NT2/D1 (cell line): ENCODE measurements at regions not wholly inside any gene's neighbourhood (a gene's known extent, or its start where the extent isn't known, plus 50 kb on each side); places are given as distances from the start of the nearest gene placed in this dataset.
"Not testable (repeated sequence)": the region's sequence is repeated elsewhere in the genome, so short reads cannot be mapped to it uniquely, and the experiment has no call there.

Experiments
- DNase-seq: peaks from one replicate; pipeline ENCODE4 v3.0.0-alpha.2; 2011; ENCODE audit warnings: low read depth, low spot score
- H3K27me3 ChIP-seq: 2 replicates; pipeline ENCODE4 v1.6.0; 2011; ENCODE audit warnings: mild to moderate bottlenecking; ENCODE audit not compliant: insufficient read length, insufficient read depth
- H3K36me3 ChIP-seq: 2 replicates; pipeline ENCODE4 v1.6.1; 2011; ENCODE audit warnings: mild to moderate bottlenecking, low read length, mixed read lengths; ENCODE audit not compliant: insufficient read depth, insufficient read length
- H3K4me1 ChIP-seq: 2 replicates; pipeline ENCODE4 v1.5.1; 2011; ENCODE audit not compliant: insufficient read depth, insufficient read length
- H3K4me3 ChIP-seq: 2 replicates; pipeline ENCODE4 v1.5.1; 2011; ENCODE audit warnings: low read depth; ENCODE audit not compliant: insufficient read length
- H3K9ac ChIP-seq: 2 replicates; pipeline ENCODE4 v1.6.0; 2011; ENCODE audit warnings: low read depth; ENCODE audit not compliant: insufficient read length
- H3K9me3 ChIP-seq: 2 replicates; pipeline ENCODE4 v1.5.1; 2011; ENCODE audit warnings: mild to moderate bottlenecking, low read length; ENCODE audit not compliant: insufficient read depth
- SUZ12 ChIP-seq: IDR thresholded peaks from 2 replicates; pipeline ENCODE4 v1.6.1; 2011; ENCODE audit not compliant: insufficient read length, insufficient read depth; ENCODE audit errors: extremely low read depth
- YY1 ChIP-seq: IDR thresholded peaks from 2 replicates; pipeline ENCODE4 v1.6.1; 2011; ENCODE audit not compliant: insufficient read length, insufficient read depth
- ZNF274 ChIP-seq: IDR thresholded peaks from 2 replicates; pipeline ENCODE4 v1.6.1; 2011; ENCODE audit warnings: mild to moderate bottlenecking, low read depth, low read length

GRCh38 chr10:4231439-4231838 lies 446.4 kb upstream of the KLF6 start:
- no peak overlapping the region for H3K4me3 ChIP-seq
- no peaks in the 10 kb centered on the region for H3K4me1 ChIP-seq
- no peak for DNase-seq
- H3K9ac ChIP-seq, result no peak overlapping the region
- TF ChIP-seq YY1 (no peak), ZNF274 (no peak), SUZ12 (no peak)
- peaks cover 11% of the 10 kb centered on the region; the same call in 1 of the 2 replicates for H3K9me3 ChIP-seq
- no peaks in the 10 kb centered on the region for H3K27me3 ChIP-seq
- H3K36me3 ChIP-seq, result no peaks in the 10 kb centered on the region

- Histone ChIP-seq H3K4me3 (no peak overlapping the region), H3K27me3 (no peaks in the 10 kb centered on the region), H3K36me3 (no peaks in the 10 kb centered on the region), H3K4me1 (no peaks in the 10 kb centered on the region), H3K9ac (no peak overlapping the region), H3K9me3 (peaks cover 11% of the 10 kb centered on the region; the same call in 1 of the 2 replicates)
- DNase-seq, result no peak
- TF ChIP-seq YY1, result no peak
- no peak for TF ChIP-seq SUZ12
- TF ChIP-seq ZNF274, result no peak
Measured at GRCh38 chr10:4230036-4230435, 445.0 kb upstream of the KLF6 start.

DNA sequence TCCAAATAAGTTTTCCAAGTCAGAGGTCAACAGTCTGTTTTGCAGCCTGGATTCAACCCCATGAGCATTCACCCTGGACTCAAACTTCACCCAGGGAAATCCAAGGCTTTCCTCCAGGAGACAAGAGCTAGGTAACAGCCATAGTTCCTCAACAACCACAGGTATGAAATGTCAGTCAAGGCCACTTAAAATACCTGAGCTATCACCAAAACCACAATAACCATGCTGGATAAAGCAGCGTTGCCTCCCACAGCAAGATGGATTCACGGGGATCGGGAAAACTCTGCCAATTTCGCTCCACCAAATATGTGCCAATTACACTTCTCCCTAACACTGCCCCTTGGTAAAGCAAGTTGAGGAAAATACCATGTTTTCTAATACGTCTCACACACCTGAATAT lies 444.1 kb upstream of the KLF6 start:
- H3K4me1 ChIP-seq, result no peaks in the 10 kb centered on the region
- no peak overlapping the region for H3K9ac ChIP-seq
- H3K27me3 ChIP-seq, result no peaks in the 10 kb centered on the region
- no peak overlapping the region for H3K4me3 ChIP-seq
- no peak for DNase-seq
- H3K9me3 ChIP-seq, result peaks cover 11% of the 10 kb centered on the region; the same call in 1 of the 2 replicates
- no peaks in the 10 kb centered on the region for H3K36me3 ChIP-seq
- TF ChIP-seq YY1, result no peak
- TF ChIP-seq ZNF274, result no peak
- TF ChIP-seq SUZ12, result no peak

DNA sequence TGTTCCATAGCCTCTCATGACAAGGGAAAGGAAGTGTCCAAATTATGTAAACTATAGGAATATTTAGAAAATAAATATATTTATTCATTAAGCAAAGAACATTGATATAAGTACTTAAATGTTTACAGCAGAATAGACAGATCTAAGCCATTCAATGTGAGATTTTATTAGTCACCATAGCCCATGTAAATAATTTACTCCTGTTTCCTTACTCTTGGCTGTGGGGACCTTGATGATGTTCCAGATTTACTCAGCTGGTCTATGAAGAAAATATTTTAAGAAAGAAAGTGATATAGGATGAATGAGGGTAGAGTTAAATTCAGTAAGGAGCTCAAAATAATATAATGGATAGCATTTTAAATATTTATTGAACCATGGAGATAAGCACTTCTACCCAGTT lies 442.6 kb upstream of the KLF6 start:
- Histone ChIP-seq H3K36me3 (no peaks in the 10 kb centered on the region), H3K4me1 (no peaks in the 10 kb centered on the region), H3K9ac (no peak overlapping the region), H3K4me3 (no peak overlapping the region), H3K9me3 (peaks cover 6% of the 10 kb centered on the region; the same call in 1 of the 2 replicates), H3K27me3 (no peaks in the 10 kb centered on the region)
- no peak for TF ChIP-seq SUZ12
- TF ChIP-seq ZNF274, result no peak
- no peak for TF ChIP-seq YY1
- DNase-seq, result no peak

DNA sequence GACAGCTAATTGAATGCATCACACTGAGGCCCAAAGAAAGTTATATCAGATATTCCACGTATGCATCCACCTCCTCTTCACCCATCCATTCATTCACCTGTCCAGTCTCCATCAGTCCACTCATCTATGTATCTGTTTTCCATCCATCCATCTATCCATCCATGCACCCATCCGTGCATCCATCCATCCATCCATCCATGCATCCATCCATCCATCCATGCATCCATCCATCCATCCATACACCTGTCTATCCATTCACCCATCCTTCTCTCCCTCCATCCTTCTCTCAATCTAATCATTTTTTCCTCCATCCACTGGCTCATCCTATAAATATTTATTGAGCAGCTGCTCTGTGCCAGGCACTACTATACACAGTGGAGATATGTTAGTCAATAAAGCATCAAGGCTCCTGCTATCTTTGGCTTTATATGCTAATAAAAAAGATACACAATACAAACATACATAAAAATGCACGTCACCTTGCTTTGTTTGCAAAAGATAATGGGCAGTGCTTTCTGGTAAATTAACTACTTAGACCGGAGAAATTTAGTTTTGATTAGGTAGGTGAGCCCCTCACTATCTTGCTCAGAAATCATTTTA lies 442.0 kb upstream of the KLF6 start:
- Histone ChIP-seq H3K9me3 (0 out of 2 replicates have a peak, but pooled peaks cover under 1% of the 10 kb centered on the region), H3K9ac (no peak overlapping the region), H3K4me1 (no peaks in the 10 kb centered on the region), H3K4me3 (no peak overlapping the region), H3K36me3 (no peaks in the 10 kb centered on the region), H3K27me3 (no peaks in the 10 kb centered on the region)
- no peak for TF ChIP-seq ZNF274
- no peak for TF ChIP-seq SUZ12
- TF ChIP-seq YY1, result no peak
- no peak for DNase-seq

DNA sequence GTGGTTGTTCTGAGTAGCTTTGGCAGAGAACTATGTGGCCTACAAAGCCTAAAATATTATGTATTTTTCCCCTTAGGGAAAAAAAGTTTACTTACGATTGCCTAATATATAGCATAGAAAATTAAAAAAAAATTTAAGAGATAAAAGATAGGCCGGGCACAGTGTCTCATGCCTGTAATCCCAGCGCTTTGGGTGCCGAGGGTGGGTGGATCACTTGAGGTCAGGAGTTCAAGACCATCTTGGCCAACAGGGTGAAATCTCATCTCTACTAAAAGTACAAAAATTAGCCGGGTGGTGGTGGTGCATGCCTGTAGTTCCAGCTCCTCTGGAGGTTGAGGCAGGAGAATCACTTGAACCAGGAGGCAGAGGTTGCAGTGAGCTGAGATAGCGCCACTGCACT lies 439.2 kb upstream of the KLF6 start:
- H3K9ac ChIP-seq, result no peak overlapping the region
- no peaks in the 10 kb centered on the region for H3K36me3 ChIP-seq
- H3K9me3 ChIP-seq, result no peaks in the 10 kb centered on the region
- DNase-seq, result no peak
- H3K4me1 ChIP-seq, result no peaks in the 10 kb centered on the region
- no peak overlapping the region for H3K4me3 ChIP-seq
- no peaks in the 10 kb centered on the region for H3K27me3 ChIP-seq
- TF ChIP-seq SUZ12 (no peak), YY1 (no peak), ZNF274 (no peak)

- not testable (repeated sequence) for H3K36me3 ChIP-seq, H3K27me3 ChIP-seq, DNase-seq, H3K4me1 ChIP-seq, H3K4me3 ChIP-seq, H3K9me3 ChIP-seq, H3K9ac ChIP-seq
Measured at GRCh38 chr10:4221310-4221709, 436.3 kb upstream of the KLF6 start.

DNA sequence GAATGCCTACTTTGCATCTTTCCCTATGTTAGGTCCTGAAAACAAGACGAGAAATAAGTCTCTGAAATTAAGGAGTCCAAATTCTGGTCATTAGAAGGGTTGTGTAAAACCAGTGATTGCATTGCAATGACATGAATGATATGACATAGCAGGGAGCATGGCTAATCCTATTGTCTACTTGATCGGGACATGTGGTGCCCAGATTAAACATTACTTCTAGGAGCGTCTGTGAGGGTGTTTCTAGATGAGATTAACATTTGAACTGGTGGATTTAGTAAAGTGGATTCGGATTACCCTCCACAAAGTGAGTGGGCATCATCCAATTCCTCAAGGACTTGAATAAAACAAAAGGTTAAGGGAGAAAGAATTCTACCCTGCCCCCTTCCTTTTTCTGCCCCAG lies 434.9 kb upstream of the KLF6 start:
- TF ChIP-seq ZNF274 (no peak), YY1 (no peak), SUZ12 (no peak)
- H3K9me3 ChIP-seq, result no peaks in the 10 kb centered on the region

More for the DNA sequence above, 434.9 kb upstream of the KLF6 start:
- no peaks in the 10 kb centered on the region for H3K27me3 ChIP-seq
- no peak overlapping the region for H3K9ac ChIP-seq
- no peak overlapping the region for H3K4me3 ChIP-seq
- no peaks in the 10 kb centered on the region for H3K4me1 ChIP-seq
- DNase-seq, result no peak
- no peaks in the 10 kb centered on the region for H3K36me3 ChIP-seq
